Amniotic stem cell (primary cell): ENCODE measurements at regions not wholly inside any gene's neighbourhood (a gene's known extent, or its start where the extent isn't known, plus 50 kb on each side); places are given as distances from the start of the nearest gene placed in this dataset.

Experiments
- DNase-seq: peaks from one replicate; lab custom pipeline; 2025; lab: John Stamatoyannopoulos, UW

DNA sequence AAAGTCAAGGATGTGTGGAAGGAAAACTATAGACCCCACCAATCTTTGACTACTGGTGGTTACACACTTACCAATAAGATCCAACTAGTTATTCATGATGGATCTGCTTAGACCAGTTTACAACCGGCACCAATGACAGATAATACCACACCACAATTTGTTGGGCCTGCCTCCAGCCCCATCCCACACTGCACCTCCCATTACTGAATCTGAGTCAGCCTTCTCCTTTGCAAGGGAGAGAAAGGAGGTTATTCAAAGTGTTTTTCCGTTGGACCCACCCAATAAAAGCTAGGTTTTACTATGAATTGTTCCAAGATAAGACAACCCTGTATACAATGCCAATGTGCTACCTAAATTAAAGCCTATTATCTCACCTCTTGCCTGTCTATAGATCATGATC lies 453.5 kb downstream of the MTRR start:
- DNase-seq: no peak

DNA sequence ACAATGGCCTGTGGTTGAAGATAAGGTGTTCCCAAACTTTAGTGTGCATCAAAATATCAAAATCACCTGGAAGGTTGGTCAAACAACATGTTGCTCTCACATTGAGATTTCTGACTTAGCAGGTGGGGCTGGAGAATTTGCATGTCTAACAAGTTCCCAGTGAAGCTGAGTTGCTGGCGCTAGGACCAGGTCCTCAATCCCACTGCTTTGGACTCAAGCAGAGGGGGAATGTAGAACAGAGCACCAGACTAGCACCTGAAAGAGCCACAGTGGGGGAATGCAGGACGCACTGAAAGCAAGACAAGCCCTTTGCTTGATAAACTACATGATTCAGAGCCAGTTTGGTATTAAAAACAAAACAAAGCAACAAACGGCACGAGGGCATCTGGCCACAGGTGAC lies 458.1 kb downstream of the MTRR start:
- no peak for DNase-seq

DNA sequence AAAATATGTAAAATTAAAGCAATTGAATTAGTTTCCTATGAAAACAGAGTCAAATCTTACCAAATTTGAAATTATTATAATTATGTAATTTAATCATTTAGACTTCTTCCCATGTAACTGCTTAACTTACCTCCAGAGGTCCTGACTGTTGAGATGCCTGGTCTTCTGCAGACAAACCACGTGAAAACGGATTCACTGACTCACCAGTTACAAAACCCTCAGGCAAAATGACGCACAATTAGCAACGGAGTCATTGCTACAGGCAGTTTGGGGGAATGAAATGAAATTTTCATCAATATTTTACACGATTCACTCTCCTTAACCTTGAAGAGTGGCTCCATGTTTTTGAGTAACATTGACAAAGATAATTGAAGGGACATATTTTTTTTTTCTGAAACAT lies 460.8 kb downstream of the MTRR start:
- no peak for DNase-seq

DNA sequence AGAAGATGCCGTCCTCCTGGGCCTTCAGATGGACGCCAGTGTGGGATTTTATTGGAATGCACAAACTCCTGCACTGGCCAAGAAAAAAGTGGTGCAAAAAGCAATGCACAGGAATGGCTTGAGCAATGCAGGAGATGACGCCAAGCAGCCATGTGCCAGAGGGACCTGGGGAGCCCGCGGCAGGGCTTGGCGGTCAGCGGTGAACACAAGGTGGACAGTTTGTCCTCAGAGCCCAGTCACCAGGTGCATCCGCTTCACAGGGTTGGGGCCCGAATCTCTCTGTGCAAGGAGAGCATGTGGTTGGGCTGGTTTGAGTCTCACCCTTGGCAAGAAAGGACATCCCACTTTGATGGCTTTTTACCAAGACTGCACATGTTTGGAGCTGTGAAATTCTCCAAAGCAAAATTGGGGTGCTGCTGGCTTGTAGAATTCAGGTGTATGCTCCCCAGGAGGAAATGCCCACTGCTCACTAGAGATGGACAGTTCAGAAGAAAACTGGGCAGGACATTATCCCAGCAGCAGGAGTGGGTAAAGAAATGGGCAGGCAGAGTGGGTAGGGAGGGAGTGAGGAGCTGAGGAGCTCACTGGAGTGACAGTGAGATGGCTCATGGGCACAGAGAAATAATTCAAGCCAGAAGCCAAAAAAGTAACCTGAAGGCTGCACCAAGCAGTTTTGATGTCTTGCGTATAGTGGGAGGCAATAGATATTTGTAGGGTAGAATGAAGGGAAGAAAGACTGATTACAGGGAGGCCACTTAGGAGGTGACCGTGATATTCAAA lies 463.9 kb downstream of the MTRR start:
- DNase-seq: no peak

DNA sequence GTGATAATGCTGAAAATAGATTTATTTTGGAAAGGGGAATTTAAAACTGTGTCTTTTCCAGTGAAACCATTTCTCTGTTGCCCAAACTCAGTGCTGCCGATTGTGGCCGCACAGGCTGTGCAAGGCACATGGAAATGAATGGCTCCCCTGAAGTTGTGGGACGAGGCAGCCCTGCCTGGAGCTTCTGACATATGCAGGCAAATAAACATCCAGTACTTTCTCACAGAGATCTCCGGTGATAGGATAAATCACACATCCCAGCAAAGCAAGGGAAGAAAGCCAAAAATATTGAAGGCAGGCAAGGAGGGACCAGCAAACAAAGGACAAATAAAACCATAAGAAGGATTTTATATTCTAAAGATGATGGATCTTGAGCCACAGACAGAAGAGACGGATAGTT lies 464.5 kb downstream of the MTRR start:
- no peak for DNase-seq

DNA sequence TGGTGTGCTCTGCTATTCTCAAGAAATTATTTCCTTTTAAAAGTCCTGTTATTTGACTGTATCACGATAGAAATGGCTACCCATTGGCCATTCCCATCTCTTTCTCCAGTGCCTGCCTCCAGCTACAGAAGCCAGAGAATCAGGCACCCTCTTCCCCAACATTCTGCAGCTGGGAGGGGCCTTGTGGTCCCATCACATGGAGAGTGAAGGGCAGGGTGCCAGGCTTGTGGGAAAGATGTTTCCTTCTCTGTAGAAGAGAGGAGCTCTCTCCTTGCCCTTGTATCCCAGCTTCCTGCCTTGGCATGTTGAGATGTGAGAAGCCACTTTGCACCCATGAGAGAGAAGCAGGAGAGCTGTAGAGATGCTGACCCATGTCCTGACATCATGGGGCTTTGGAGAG lies 465.0 kb downstream of the MTRR start:
- no peak for DNase-seq

DNA sequence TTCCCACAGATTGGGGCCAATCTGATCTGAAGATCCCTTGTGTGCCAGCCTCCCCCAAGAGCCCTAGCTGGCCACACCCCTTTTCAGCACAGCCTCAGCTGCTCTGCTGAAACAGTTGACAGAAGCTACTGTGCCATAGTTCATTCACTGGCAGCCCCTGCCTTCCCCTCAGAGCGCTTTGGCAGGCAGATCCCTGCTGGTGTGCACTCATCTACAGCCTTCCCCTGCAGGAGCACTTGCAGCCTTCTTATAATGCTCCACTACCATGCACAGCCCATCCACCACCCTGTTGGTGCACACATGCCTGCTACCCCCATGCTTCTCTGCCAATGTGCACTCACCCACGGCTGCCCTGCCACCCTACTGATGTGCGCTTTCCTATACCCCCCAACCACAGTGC lies 471.3 kb downstream of the MTRR start:
- DNase-seq: no peak

DNA sequence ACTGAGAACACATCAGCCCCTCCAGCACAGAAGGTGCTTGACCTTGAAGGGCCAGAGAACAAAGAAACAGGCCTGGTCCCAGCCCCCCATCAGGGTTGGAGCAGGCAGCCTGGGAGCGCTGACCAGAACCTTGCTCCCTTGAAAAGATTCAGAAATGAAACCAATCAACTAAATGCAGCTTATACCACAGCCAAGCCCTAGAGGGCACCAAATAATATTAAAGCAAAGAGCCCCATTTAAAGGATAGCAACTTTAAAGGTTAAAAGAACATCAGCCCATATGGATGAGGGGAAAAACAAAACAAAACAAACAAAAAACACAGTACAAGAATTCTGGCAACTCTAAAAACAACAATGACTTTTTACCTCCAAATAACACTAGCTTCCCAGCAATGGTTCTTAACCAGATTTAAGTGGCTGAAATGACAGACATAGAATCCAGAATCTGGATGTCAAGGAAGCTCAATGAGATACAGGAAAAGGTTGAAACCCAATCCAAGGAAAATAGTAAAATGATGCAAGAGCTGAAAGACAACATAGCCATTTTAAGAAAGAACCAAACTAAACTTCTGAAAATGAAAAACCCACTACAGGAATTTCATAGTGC lies 471.9 kb downstream of the MTRR start:
- DNase-seq: no peak

DNA sequence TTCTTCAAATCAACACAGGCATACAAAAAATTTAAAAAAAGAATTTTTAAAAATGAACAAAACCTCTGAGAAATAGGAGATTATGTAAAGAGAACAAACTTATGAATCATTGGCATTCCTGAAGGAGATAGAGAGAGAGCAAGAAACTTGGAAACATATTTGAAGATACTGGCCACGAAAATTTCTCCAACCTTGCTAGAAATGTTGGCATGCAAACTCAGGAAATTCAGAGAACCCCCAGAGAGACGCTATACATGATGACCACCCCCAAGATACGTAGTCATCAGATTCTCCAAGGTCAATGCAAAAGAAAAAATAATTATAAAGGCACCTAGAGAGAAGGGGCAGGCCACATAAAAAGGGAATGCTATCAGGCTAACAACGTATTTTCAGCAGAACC lies 472.5 kb downstream of the MTRR start:
- DNase-seq: no peak

DNA sequence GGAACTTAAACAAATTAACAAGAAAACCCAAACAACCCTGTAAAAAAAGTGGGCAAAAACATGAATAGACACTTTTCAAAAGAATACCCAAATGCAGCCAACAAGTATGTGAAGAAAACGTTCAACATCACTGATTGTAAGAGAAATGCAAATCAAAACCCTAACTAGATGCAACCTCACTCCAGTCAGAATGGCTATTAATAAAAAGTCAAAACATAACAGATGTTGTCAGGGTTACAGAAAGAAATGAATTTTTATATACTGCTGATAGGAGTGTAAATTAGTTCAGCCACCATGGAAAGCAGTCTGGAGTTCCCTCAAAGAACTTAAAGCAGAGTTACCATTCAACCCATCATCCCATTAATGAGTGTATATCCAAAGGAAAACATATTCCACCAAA lies 479.0 kb downstream of the MTRR start:
- no peak for DNase-seq

DNA sequence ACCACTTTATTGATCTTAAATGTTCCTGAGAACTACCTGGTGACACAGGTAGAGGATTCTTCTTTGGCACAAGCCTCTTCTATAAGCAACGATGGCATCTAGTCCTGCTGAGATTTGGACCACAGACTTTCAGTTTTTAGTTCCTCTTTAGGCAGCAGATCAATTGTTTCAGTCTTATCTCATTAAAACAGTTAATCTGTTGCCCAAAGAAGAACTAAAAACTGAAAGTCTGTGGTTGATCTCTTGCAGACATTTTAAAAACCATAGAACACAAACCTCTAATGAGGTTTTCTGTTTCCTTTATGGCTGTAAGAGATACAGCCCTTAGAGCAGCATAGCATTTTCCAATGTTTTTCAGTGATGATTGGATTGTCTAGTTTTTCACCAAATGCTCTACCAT lies 480.9 kb downstream of the MTRR start:
- no peak for DNase-seq

DNA sequence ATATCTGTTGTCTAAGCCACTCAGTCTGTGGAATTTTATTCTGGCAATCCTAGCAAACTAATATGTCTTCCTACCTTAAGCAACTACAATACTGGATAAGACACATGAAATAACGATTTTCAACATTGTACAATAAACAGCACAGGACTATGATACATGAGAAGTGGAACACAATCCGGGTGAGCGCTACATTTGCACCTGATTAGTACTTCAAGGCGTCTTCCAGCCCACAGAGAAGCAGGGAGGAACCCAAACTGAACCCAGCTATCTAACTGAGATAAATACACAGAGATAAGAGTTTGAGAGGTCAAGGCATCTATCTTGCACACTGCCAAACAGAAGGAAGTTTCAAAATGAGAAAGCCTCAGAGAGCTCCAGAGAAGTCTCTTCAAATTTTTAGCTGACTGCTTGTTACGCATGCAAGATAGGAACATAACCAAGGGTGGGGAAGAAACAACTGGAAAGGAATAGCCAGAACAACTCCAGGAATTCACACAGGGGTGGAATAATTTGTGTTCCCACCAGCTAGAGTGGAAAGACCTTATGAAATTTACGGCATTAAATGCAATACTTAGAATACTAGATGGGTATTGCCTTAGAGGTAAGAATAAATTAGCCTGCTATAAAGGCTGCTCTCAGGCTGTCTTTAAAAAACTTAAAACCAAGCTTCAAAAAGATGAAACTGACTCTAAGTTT lies 481.8 kb downstream of the MTRR start:
- no peak for DNase-seq

DNA sequence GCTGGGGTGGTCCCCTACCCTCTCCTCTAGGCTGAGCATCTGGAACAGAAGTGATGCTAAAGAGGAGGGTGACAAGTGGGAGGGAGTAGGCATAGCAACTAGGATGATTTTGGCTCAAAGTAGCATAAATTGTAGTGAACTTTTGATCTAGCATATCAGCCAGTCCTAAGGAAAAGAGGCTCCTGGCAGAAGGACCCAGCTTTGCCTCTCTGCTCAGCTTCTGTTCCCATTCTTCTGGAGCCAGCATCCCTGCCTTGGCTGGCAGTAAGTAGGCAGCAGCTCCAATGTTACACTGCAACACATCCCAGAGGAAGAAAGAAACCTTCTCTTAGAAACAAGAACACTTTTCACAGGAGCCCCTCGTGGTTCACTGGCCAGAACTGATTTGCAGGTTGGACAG lies 487.0 kb downstream of the MTRR start:
- no peak for DNase-seq

DNA sequence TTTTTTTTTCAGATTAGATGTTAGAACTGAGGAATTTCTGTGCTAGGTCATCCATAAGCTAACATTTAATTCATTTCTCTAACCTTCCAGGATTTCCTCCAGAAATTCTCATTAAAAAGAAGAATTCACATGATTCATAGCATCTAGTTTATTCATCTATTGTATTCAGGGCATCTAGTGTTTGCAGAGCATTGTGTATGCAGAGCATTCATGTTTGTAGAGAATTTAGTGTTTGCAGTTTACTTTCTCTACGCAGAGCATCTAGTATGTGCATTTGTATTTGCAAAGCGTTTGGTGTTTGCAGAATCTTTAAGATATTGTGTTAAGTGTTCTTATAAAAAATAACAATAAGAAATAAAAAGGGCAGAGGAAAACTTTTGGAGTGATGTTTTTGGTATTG lies 491.1 kb downstream of the MTRR start:
- DNase-seq: no peak

DNA sequence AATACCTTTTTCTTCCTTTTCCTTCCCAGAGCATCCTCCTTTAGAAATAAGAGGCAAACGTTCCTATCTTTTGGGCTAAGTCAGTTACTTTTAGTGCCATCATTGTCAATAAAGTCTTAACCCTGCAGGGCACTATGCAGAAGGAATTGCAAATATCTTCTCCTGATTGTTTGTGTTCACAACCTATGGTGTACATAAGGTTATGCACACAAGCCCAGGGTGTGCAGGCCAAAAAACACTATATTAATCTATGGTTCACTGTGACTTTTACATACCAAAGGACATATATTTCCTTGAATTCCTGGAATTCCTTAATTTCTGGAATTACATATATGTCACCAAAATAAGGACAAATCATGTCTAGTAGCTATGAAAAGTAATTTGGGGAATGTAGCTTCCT lies 493.5 kb downstream of the MTRR start:
- no peak for DNase-seq

DNA sequence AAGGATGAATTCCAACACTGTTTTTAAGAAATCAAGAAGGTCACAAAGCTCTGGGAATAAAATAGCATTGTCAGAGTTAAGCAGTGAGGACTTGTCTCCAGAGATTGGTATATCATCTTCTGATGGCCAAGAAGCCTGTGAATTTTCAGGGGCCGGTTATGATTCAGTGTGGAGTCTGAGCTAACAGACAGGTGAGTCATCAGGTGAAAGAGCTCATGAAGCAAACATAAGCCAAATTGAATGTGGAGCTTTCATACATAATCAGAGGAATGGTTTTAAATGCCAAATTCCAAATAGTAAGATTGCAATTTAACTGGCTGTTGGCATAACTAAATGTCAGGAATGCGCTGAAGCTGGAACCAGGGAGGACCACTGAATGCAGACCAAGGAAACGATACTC lies 494.2 kb downstream of the MTRR start:
- no peak for DNase-seq

DNA sequence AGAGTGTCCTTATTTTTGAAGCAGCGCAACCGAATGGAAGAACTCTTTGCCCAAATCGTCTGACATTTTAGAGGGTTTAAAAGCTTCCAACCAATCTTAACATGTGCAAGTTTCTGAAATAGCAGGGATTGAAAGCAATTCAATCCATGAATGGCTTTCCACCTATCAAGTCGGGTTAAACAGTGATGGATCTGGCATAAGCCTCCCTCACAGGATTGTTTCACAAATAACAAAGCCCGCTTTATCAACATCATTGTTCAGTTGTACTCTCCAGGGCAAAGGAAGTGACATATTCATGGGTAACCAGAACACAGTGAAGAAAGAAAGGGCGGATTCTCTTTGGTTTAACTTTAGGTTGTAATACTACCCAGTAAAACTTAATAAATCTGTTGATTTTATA lies 497.3 kb downstream of the MTRR start:
- DNase-seq: no peak

DNA sequence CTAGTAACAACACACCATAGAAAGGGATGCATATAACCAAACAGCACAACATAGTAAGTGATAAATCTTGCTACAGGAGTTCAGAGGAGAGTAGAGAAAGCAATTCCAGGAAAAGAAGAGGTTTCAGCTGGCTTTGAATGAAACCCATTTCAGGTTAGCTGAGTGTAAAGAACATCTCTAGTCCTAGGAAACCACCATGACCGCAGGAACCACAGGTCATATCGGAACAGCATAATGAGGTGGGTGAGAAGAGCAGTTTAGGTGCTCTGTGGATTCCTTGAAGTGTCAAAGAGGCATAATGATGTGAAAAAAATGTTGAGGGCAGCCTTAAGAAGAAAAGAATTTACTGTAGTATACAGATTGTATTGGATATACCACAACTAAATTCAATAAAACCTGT lies 507.5 kb downstream of the MTRR start:
- no peak for DNase-seq

DNA sequence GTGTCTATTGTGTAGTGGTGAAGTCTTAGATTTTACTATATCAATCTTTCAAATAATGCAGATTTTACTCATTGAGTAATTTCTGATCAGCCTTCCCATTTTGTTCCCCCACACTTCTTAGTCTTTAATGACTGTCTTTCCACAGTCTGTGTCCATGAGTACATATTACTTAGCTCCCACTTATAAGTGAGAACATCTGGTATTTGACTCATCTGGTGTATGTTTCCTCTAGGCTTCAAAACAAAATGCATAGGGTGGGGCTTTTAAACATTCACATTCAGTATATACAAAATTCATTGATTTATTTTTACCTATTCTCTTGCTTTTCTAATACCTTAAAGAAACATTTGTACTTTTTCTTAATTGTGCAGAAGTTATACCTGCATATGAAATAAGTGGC lies 513.0 kb downstream of the MTRR start:
- no peak for DNase-seq

DNA sequence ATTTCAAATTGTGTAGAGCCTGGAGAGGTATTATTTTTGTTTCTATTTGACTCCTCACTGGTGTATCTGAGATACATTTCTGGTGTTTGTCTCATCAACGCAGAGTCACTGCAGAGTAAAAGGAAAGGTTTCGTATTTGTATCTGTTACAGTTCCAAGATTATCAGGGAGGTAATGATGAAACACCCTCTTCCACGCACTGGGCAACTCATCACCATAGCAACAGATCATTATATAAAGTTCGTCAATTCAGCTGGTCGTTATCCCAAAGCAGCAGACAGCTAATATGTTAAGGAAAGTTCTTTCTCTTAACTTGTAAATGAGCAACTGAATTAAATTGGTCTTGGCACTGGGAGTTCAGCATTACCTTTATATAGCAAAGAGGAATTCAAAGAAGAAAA lies 513.5 kb downstream of the MTRR start:
- DNase-seq: no peak

DNA sequence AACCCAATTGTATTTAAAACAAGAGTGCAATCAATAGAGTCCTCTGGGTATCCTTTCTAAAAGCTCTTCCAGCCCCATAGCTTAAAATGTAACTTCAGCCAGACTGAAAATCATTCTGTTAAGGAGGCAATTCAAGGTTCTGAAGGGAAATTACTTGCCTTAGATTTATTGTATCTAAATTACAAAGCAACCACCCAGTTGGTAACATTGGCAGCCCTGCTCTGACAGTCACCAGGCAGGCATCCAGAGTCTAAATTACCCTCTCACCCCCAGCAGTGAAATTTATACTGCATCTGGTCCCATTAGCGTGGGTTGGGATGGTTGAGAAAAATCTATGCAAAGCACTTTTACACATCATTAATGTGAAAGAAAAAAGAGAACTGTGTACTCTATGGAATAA lies 514.7 kb downstream of the MTRR start:
- DNase-seq: no peak

DNA sequence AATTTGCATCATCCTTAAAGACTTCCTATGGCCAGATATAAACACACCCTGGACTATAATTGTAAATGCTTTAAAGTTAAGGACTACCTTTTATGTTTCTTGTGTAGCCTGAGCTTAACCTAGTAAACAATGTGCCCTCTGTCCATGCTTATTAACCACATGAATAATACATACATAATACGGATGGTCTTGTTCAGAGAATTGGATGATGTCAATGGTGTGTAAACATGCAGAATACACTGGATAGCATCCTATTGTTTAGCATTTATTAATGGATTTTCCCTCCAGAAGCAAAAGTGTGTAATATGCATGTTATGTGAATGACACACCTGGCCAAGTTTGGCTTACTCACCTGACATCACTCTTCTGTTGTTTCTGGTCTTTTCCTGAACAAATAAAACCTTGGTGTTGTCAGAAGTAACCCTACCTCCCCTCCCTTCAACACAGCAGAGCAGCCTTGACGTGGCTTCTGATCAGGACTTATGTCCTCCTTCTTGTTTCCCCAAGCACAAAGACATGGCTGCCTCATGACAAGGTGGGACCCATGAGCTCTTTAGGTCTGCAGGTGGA lies 517.9 kb downstream of the MTRR start:
- no peak for DNase-seq

DNA sequence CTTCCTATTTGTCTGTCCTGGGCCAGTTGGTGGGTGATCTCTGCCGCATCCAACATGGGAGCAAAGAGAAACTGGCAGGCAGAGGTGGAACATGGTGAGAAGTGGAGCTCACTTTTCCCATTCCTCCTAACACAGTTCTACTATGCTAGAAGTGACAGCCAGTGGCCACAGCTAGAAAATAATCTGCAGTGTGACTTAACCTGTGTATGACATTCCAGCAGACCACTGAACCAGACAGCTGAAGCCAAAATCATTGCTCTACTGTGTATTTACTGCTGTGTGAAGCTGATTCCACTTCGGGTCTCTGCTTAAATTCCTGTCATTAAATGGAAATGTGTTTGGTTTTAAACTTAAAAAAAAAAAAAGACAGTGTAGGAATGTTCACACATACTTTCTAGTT lies 523.0 kb downstream of the MTRR start:
- no peak for DNase-seq
